Immature natural killer cell (primary cell): ENCODE measurements at regions not wholly inside any gene's neighbourhood (a gene's known extent, or its start where the extent isn't known, plus 50 kb on each side); places are given as distances from the start of the nearest gene placed in this dataset.
A peak's percentile ranks its signal among the peaks of the same experiment; 100 is the strongest.
"Not testable (repeated sequence)": the region's sequence is repeated elsewhere in the genome, so short reads cannot be mapped to it uniquely, and the experiment has no call there.

ENCODE experiments used
- DNase-seq, 3 donors: peaks; one replicate each; pipeline ENCODE4 v3.0.0; 2022; ENCODE audit warnings: mixed read lengths in 1 of 3
- H3K27ac Mint-ChIP-seq, 6 donors: one replicate each; pipeline ENCODE4 v1.8.0; 2020; ENCODE audit warnings: mixed read lengths in 6 of 6, mild to moderate bottlenecking in 5 of 6, inconsistent platforms in 4 of 6, moderate library complexity in 3 of 6
- H3K27me3 Mint-ChIP-seq, 3 donors: one replicate each; pipeline ENCODE4 v1.8.0; 2020 to 2021; ENCODE audit warnings: low read depth in 3 of 3, mild to moderate bottlenecking in 3 of 3, mixed read lengths in 3 of 3, moderate library complexity in 3 of 3, inconsistent platforms in 1 of 3
- H3K36me3 Mint-ChIP-seq, 3 donors: one replicate each; pipeline ENCODE4 v1.8.0; 2020; ENCODE audit warnings: mixed read lengths in 3 of 3, inconsistent platforms in 2 of 3, mild to moderate bottlenecking in 2 of 3
- H3K4me1 Mint-ChIP-seq, 2 donors: one replicate each; pipeline ENCODE4 v1.8.0; 2020; ENCODE audit warnings: inconsistent platforms in 2 of 2, mild to moderate bottlenecking in 2 of 2, mixed read lengths in 2 of 2, moderate library complexity in 1 of 2
- H3K4me3 Mint-ChIP-seq, 5 donors: one replicate each; pipeline ENCODE4 v1.8.0; 2020; ENCODE audit warnings: mild to moderate bottlenecking in 5 of 5, mixed read lengths in 5 of 5, inconsistent platforms in 3 of 5, moderate library complexity in 3 of 5
- H3K9me3 Mint-ChIP-seq, 6 donors: one replicate each; pipeline ENCODE4 v1.8.0; 2020; ENCODE audit warnings: mild to moderate bottlenecking in 6 of 6, mixed read lengths in 6 of 6, inconsistent platforms in 4 of 6, moderate library complexity in 3 of 6

GRCh38 chr2:758073-758820, 81.0 kb upstream of the TMEM18 start:
- peaks cover 6 to 32% (median 7%) of the 10 kb centered on the region in 3 donors for H3K27me3 Mint-ChIP-seq
- no peaks in the 10 kb centered on the region for H3K9me3 Mint-ChIP-seq
- H3K4me3 Mint-ChIP-seq: no peak overlapping the region
- H3K4me1 Mint-ChIP-seq: no peaks in the 10 kb centered on the region
- H3K36me3 Mint-ChIP-seq: peaks cover 0 to 3% (median 0%) of the 10 kb centered on the region in 3 donors
- DNase-seq: no peak
- H3K27ac Mint-ChIP-seq: no peak overlapping the region

- no peak overlapping the region for H3K4me3 Mint-ChIP-seq
- H3K36me3 Mint-ChIP-seq: no peaks in the 10 kb centered on the region
- no peak for DNase-seq
- H3K27ac Mint-ChIP-seq: no peak overlapping the region
- H3K9me3 Mint-ChIP-seq: peaks cover 0 to 2% (median 0%) of the 10 kb centered on the region in 6 donors
- H3K4me1 Mint-ChIP-seq: no peaks in the 10 kb centered on the region
- peaks cover 2 to 28% (median 10%) of the 10 kb centered on the region in 3 donors for H3K27me3 Mint-ChIP-seq
Observed at GRCh38 chr2:753123-753522, 75.9 kb upstream of the TMEM18 start.

GRCh38 chr2:751474-751873, 74.3 kb upstream of the TMEM18 start:
- Mint-ChIP-seq H3K27ac (no peak overlapping the region), H3K36me3 (no peaks in the 10 kb centered on the region), H3K4me3 (no peak overlapping the region), H3K27me3 (peaks cover 8 to 30% (median 13%) of the 10 kb centered on the region in 3 donors), H3K9me3 (peaks cover 0 to 2% (median 0%) of the 10 kb centered on the region in 6 donors), H3K4me1 (no peaks in the 10 kb centered on the region)
- DNase-seq: no peak

GRCh38 chr2:750628-751027, 73.4 kb upstream of the TMEM18 start:
- H3K27me3 Mint-ChIP-seq: peaks cover 10 to 30% (median 12%) of the 10 kb centered on the region in 3 donors
- no peak for DNase-seq
- peaks cover 0 to 3% (median 0%) of the 10 kb centered on the region in 6 donors for H3K9me3 Mint-ChIP-seq
- no peak overlapping the region for H3K4me3 Mint-ChIP-seq
- no peaks in the 10 kb centered on the region for H3K36me3 Mint-ChIP-seq
- H3K27ac Mint-ChIP-seq: no peak overlapping the region
- H3K4me1 Mint-ChIP-seq: no peaks in the 10 kb centered on the region

- H3K4me3 Mint-ChIP-seq: no peak overlapping the region
- peaks cover 10 to 22% (median 10%) of the 10 kb centered on the region in 3 donors for H3K27me3 Mint-ChIP-seq
- no peak for DNase-seq
- H3K27ac Mint-ChIP-seq: no peak overlapping the region
- no peaks in the 10 kb centered on the region for H3K4me1 Mint-ChIP-seq
- peaks cover 0 to 4% (median 0%) of the 10 kb centered on the region in 6 donors for H3K9me3 Mint-ChIP-seq
- H3K36me3 Mint-ChIP-seq: no peaks in the 10 kb centered on the region
Observed at GRCh38 chr2:747762-748351, 70.7 kb upstream of the TMEM18 start.

GRCh38 chr2:746697-747096, 69.5 kb upstream of the TMEM18 start:
- Mint-ChIP-seq H3K4me3 (no peak overlapping the region), H3K27ac (no peak overlapping the region), H3K27me3 (peaks cover 10 to 20% (median 11%) of the 10 kb centered on the region in 3 donors), H3K4me1 (no peaks in the 10 kb centered on the region), H3K9me3 (peaks cover 0 to 3% (median 0%) of the 10 kb centered on the region in 6 donors), H3K36me3 (no peaks in the 10 kb centered on the region)
- DNase-seq: no peak

GRCh38 chr2:744088-744487, 66.9 kb upstream of the TMEM18 start:
- Mint-ChIP-seq H3K4me1 (peaks cover 6 to 11% of the 10 kb centered on the region in 2 donors), H3K9me3 (peaks cover 0 to 3% (median 0%) of the 10 kb centered on the region in 6 donors), H3K4me3 (no peak overlapping the region), H3K27me3 (peaks cover 12 to 18% (median 13%) of the 10 kb centered on the region in 3 donors), H3K36me3 (no peaks in the 10 kb centered on the region), H3K27ac (no peak overlapping the region)
- no peak for DNase-seq

- peaks cover 8 to 18% (median 14%) of the 10 kb centered on the region in 3 donors for H3K27me3 Mint-ChIP-seq
- no peak overlapping the region for H3K27ac Mint-ChIP-seq
- no peak overlapping the region for H3K4me3 Mint-ChIP-seq
- H3K4me1 Mint-ChIP-seq: peaks cover 6 to 11% of the 10 kb centered on the region in 2 donors
- peaks cover 0 to 3% (median 0%) of the 10 kb centered on the region in 6 donors for H3K9me3 Mint-ChIP-seq
- no peaks in the 10 kb centered on the region for H3K36me3 Mint-ChIP-seq
- DNase-seq: no peak
Observed at GRCh38 chr2:742221-742620, 65.0 kb upstream of the TMEM18 start.

- no peaks in the 10 kb centered on the region for H3K36me3 Mint-ChIP-seq
- H3K4me1 Mint-ChIP-seq: peaks cover 6 to 11% of the 10 kb centered on the region in 2 donors
- peaks cover 0 to 3% (median 0%) of the 10 kb centered on the region in 6 donors for H3K9me3 Mint-ChIP-seq
- H3K27me3 Mint-ChIP-seq: peaks cover 7 to 15% (median 14%) of the 10 kb centered on the region in 3 donors
- H3K27ac Mint-ChIP-seq: no peak overlapping the region
- no peak overlapping the region for H3K4me3 Mint-ChIP-seq
- no peak for DNase-seq
Observed at GRCh38 chr2:741195-741496, 63.9 kb upstream of the TMEM18 start.

- DNase-seq, H3K9me3 Mint-ChIP-seq, H3K27ac Mint-ChIP-seq, H3K36me3 Mint-ChIP-seq: not testable (repeated sequence)
- Mint-ChIP-seq H3K4me1 (peaks cover 6 to 11% of the 10 kb centered on the region in 2 donors), H3K27me3 (peaks cover 5 to 15% (median 14%) of the 10 kb centered on the region in 3 donors), H3K4me3 (peak overlapping the region in 3 of 5 donors; percentile 30 to 78 (median 78))
Observed at GRCh38 chr2:740322-741194, 63.4 kb upstream of the TMEM18 start.

GRCh38 chr2:739864-740321, 62.7 kb upstream of the TMEM18 start:
- not testable (repeated sequence) for H3K27ac Mint-ChIP-seq, DNase-seq
- H3K4me3 Mint-ChIP-seq: peak overlapping the region in 3 of 5 donors; percentile 55 to 78 (median 70)

GRCh38 chr2:736939-737338, 59.7 kb upstream of the TMEM18 start:
- no peaks in the 10 kb centered on the region for H3K36me3 Mint-ChIP-seq

More at GRCh38 chr2:739864-740321, 62.7 kb upstream of the TMEM18 start:
- H3K9me3 Mint-ChIP-seq, H3K36me3 Mint-ChIP-seq: not testable (repeated sequence)
- peaks cover 6 to 11% of the 10 kb centered on the region in 2 donors for H3K4me1 Mint-ChIP-seq
- H3K27me3 Mint-ChIP-seq: peaks cover 5 to 14% (median 14%) of the 10 kb centered on the region in 3 donors

GRCh38 chr2:735670-736218, 58.5 kb upstream of the TMEM18 start:
- no peak for DNase-seq
- no peak overlapping the region for H3K4me3 Mint-ChIP-seq
- peak overlapping the region in 1 of 6 donors; percentile 56 for H3K27ac Mint-ChIP-seq
- no peaks in the 10 kb centered on the region for H3K9me3 Mint-ChIP-seq
- no peaks in the 10 kb centered on the region for H3K36me3 Mint-ChIP-seq
- H3K27me3 Mint-ChIP-seq: peaks cover 6 to 10% (median 6%) of the 10 kb centered on the region in 3 donors
- H3K4me1 Mint-ChIP-seq: peaks cover 6 to 9% of the 10 kb centered on the region in 2 donors

More at GRCh38 chr2:736939-737338, 59.7 kb upstream of the TMEM18 start:
- Mint-ChIP-seq H3K4me3 (no peak overlapping the region), H3K27ac (no peak overlapping the region), H3K9me3 (no peaks in the 10 kb centered on the region), H3K4me1 (peaks cover 6 to 11% of the 10 kb centered on the region in 2 donors), H3K27me3 (peaks cover 6 to 10% (median 10%) of the 10 kb centered on the region in 3 donors)
- DNase-seq: no peak
